H7 (cell line): ENCODE measurements at regions not wholly inside any gene's neighbourhood (a gene's known extent, or its start where the extent isn't known, plus 50 kb on each side); places are given as distances from the start of the nearest gene placed in this dataset.

Experiments
- DNase-seq: peaks from one replicate; pipeline ENCODE4 v3.0.0; 2012
- H3K27me3 ChIP-seq: 2 replicates; pipeline ENCODE4 v1.6.0; 2011; ENCODE audit warnings: mild to moderate bottlenecking, low read length; ENCODE audit not compliant: control insufficient read depth, insufficient read depth
- H3K36me3 ChIP-seq: replicated peaks from 2 replicates; pipeline ENCODE4 v1.5.1; 2011; ENCODE audit warnings: low read length; ENCODE audit not compliant: control insufficient read depth, insufficient read depth
- H3K4me3 ChIP-seq: 2 replicates; pipeline ENCODE4 v1.5.1; 2011; ENCODE audit warnings: low read depth, mild to moderate bottlenecking, control low read depth, low read length, moderate library complexity; ENCODE audit not compliant: insufficient read depth

DNA sequence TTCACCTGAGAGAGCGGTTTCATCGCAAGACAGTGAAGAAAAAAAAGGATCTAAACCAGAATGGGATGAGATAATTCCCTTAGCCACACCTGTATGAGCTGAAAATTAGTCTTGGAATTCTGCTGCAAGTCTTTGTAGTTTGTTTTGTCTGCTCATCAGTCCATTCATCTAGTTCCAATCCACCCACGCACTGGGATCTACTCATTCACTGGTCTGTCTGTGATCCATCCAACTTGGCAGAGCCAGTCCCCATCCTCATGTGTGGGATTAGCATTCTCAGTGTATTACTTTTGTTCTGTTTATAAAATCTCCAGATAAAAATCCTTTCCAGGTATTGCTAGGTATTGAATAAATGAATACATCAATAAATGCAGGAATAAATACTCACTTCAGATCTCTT lies 266.5 kb upstream of the USP24 start:
- no peak overlapping the region for H3K4me3 ChIP-seq
- H3K27me3 ChIP-seq = no peaks in the 10 kb centered on the region
- H3K36me3 ChIP-seq = no peaks in the 10 kb centered on the region
- DNase-seq = no peak

DNA sequence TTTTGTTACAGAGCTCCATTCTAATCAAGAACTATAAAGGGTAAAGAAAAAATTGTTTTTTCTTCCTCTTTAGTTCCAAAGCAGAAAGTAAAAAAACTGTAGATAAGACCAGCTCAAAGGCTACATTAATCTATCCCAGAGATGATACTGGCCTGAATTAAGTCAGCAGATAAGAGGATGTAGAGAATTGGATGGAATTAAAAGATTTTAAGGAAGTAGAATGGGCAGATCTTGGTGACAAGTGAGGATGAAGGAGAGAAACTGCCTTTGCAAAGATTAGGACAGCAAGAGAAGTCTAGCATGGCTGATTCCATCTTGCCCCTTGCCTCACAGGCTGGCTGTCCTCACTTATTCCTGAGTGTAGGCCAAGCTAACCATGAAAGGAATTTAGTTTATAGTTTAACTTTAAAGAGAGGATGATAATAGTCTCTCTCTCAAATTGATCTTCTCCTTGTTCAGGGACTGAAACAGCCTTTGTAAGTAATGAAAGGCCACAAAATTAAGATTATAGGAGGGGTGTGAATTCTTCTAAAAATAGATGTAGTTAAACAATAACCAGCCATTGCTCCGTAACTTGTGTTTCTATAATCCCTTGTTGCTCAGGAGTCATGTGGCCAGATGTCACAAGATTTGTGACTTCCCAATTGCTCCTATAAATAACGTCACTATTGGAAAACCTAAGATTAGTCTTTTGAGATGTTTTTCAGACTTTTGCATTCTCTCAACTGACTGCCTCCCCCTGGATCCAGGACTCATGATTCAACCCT lies 265.0 kb upstream of the USP24 start:
- Histone ChIP-seq H3K27me3 (no peaks in the 10 kb centered on the region), H3K4me3 (no peak overlapping the region), H3K36me3 (no peaks in the 10 kb centered on the region)
- DNase-seq = no peak

DNA sequence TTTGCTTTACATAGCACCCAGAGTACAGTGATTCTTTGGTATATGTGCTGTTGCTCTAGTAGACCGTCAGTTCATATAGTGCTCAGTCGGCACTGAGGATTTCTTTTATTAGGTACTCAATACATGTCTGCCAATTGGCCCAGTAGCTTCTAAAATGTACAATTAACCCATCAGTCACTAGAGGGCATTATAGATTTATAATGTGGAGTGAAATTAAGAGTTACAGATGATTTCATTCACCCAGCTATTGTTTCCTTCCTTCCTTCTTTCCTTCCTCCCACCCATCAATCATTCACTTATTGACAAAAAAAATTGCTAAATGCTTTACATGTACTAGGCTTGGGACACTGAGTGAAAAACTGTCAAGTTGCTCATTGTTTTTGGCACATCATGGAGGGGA lies 263.6 kb upstream of the USP24 start:
- Histone ChIP-seq H3K36me3 (no peaks in the 10 kb centered on the region), H3K27me3 (no peaks in the 10 kb centered on the region), H3K4me3 (no peak overlapping the region)
- DNase-seq = no peak

DNA sequence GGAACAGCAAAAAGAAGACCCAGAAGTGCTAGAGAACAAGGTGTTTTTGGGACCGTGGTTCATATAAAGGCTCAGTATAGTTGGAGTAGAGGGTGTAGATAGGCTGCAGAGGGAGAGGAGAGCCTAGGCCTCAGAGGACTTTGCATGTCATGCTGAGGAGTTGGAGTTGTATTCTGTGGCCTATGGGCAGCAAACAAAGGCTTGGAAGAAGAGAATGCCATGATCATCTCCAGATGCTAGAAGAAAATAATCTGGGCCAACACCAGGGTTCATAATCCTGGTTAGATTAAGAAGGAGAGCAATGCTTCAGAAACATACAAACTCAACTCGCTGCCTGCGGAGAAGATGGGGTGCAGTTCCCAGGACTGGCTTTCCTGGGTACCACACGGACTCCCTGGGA lies 262.8 kb upstream of the USP24 start:
- no peaks in the 10 kb centered on the region for H3K36me3 ChIP-seq
- H3K27me3 ChIP-seq = no peaks in the 10 kb centered on the region
- no peak for DNase-seq
- no peak overlapping the region for H3K4me3 ChIP-seq

DNA sequence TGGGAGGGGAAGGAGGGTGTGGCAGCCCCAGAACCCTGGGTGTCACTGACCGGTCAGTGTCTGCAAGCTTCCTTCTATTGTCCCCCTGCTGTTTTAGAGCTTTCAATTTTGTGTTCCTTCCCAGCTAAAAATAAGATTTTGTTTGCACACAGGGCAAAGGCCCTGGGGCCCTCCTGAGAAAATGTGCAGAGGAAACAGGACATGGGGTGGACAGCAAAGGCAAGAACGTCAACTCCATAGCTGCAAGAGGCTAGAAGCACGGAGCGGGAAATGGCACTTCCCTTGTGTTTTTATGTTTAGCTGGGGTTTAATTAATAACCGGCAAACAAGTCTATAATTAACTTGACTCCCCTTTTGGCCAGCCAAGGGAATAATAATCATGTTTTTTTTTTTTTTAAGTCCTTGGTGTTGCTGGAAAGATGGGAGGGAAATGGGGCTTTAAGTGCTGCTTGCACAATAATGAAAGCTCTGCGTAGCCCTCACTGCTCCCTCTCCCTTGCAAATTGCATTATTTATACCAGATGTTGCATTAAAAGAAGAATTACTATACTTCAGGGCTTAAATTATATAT lies 261.4 kb upstream of the USP24 start:
- no peak for DNase-seq
- Histone ChIP-seq H3K27me3 (no peaks in the 10 kb centered on the region), H3K4me3 (no peak overlapping the region), H3K36me3 (no peaks in the 10 kb centered on the region)

DNA sequence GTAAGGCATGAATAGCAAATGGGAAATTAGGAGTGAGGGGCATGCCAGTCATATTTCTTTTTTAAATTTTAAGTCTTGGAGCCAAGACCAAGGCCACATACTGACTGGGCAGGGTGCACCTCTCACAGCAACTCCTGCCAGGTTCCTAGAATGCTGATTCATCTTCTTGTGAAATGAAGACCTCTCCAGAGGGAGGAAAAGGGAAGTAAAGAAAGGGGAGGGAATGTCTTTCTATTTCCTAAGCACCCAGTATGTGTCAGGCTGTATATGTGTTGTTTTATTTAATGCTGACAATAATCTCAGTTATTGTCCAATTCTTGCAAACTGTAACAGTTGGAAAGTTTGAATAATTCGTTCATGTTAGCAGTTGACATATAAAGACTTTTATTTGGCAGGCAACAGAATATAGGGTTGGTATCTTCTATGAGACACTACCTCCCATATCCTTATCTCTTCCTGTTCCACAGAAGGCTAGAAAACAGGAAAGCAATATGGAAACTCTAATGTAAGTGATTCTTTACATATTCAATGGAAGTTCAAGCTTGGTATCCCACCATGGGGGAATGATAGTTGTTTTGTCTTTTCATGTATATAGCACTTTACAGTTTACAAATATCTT lies 259.1 kb upstream of the USP24 start:
- H3K36me3 ChIP-seq = no peaks in the 10 kb centered on the region
- H3K4me3 ChIP-seq = no peak overlapping the region
- no peaks in the 10 kb centered on the region for H3K27me3 ChIP-seq
- no peak for DNase-seq

DNA sequence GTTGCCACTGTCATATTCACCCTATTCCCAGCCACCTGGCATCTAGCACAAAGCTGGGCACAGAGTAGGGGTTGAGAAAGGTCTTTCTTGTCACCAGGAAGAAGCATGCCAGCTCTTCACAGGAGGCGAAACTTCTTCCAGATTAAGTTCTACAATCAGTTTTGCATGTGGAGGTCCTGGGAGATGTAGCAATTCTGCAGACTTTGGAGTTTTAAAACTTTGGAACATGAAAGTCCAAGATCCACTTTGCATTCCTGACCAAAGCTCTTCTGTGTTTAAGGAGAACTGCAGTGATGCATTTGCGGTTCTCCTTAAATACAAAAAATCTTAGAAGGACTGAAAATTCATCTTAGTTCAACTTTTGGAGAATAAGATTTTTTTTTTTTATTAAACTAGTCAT lies 258.5 kb upstream of the USP24 start:
- H3K36me3 ChIP-seq = no peaks in the 10 kb centered on the region

DNA sequence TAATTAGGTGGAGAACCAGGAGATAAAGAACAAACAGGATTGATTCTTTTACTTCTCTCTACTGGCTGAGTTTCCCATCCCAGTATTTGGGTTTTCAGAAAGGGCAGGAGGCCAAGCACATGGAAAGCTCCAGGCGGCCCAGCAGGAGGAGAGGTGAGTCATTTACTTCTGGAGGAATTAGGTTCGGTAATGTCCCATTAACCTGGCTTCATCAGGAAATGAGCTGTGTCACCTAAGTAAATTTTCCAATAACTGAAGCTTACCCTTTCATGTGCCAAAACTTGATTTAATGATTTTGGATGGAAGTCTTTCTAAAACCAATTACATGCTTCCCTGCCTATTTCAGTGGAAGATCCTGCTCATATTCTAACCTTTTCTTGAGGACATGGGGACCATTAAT lies 257.6 kb upstream of the USP24 start:
- H3K4me3 ChIP-seq = no peak overlapping the region
- DNase-seq = no peak
- no peaks in the 10 kb centered on the region for H3K36me3 ChIP-seq
- H3K27me3 ChIP-seq = no peaks in the 10 kb centered on the region

More for the DNA sequence above, 258.5 kb upstream of the USP24 start:
- no peak overlapping the region for H3K4me3 ChIP-seq
- no peak for DNase-seq
- H3K27me3 ChIP-seq = no peaks in the 10 kb centered on the region

DNA sequence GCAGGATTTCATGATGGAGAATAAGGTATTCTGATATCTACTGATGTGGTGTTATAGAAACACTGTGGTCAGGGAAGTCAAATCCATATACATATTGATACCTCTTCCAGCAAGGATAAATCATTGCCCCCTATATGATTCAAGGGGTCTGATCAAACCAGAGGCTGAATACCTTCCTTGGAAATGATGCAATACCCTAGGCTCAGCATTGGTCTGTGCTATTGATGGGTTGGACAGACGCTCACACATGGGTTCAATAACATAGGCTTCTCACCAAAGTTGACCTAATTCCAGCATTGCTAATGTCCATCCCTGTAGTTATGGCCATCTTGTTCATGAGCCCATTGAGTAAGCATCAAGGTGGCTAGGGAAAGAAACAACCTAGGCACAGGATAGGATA lies 257.0 kb upstream of the USP24 start:
- no peak for DNase-seq
- no peaks in the 10 kb centered on the region for H3K36me3 ChIP-seq
- no peaks in the 10 kb centered on the region for H3K27me3 ChIP-seq
- H3K4me3 ChIP-seq = no peak overlapping the region

DNA sequence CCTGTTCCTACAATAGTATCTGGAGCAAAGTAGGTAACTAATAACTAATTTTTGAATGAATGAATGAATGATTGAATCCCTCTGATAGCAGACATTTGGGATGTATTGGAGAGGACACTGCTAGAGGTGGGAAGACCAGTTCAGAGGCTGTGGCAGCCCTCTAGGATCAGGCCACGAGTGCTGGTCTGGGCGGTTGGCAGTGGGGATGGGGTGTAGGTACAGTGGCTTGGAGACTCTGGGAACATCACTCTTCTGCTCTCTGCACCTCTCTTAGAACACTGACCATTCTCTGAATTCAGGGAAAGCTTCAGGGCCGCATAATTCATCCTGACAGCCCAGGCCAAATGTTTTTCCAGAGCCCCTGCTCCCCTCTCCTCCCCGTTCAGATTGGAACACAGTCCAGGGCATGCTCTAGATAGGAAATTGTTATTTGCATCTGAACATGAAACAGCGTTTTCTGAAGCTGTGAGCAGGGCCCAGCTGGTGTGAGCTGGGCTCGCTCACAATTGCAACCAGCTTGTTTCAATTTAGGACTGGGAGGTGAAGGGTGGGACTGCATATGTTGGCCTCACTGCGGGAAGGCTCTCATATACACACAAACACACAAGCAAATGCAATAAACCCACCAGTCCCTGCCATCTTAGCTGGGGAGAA lies 253.1 kb upstream of the USP24 start:
- H3K27me3 ChIP-seq = no peaks in the 10 kb centered on the region
- no peak for DNase-seq
- no peak overlapping the region for H3K4me3 ChIP-seq
- no peaks in the 10 kb centered on the region for H3K36me3 ChIP-seq

DNA sequence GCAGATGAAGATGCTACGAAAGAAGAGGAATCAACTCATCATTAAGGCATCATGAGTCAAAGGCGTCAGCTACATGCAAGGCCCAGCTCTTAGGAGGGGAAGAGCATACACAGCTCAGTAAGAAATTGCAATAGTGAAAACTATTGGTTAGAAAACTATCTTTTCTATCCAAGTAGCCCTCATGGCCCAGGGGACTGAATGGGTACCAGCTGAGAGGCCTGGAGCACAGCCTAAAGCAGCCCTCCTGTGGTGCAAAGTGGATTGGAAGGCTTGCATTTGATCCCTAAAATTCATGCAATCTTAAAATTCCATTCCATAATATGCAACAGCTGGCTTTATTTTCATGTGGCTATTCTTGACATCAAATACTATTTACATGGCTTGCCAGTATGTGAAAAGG lies 251.8 kb upstream of the USP24 start:
- Histone ChIP-seq H3K36me3 (no peaks in the 10 kb centered on the region), H3K4me3 (no peak overlapping the region), H3K27me3 (no peaks in the 10 kb centered on the region)
- DNase-seq = no peak

DNA sequence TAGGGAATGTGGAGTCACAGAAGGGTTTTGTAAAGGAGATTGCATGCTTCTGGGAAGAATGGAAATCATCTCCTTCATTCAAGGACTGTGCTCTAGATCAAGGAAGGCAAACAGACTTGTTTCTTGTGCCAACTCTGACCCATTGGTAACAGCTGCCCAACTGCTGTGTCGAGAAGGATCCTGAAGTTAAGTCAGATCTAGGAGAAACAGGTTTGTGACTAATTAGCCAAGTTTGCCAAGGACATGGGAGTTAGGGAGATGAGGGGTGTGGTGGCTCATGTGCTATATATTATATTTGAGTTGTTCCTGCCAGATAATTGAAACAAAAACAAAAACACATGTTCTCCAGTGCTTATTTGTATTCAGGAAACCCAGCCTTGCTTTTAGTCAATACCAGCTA lies 251.2 kb upstream of the USP24 start:
- H3K36me3 ChIP-seq = no peaks in the 10 kb centered on the region
- no peak for DNase-seq
- no peaks in the 10 kb centered on the region for H3K27me3 ChIP-seq
- H3K4me3 ChIP-seq = no peak overlapping the region

DNA sequence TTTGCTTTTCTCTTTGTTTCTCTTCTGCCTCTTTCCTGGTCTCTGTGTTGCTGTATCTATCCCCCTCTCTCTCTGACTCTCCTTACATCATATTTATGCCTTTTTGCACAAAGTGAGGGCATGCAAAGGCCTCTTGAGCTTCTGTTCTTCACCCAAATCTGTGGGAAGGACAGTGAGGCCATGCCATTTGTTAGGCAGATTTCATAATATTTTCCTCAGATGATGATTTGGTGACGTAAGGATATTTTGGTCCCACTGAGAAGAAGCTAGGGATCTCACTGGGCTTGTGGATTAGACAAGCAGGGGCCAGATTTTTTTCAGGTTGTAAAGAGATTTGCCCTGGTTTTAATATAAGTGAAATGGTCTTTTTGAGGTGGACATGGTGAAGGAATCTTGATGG lies 249.4 kb upstream of the USP24 start:
- Histone ChIP-seq H3K4me3 (no peak overlapping the region), H3K36me3 (no peaks in the 10 kb centered on the region), H3K27me3 (no peaks in the 10 kb centered on the region)
- DNase-seq = no peak

DNA sequence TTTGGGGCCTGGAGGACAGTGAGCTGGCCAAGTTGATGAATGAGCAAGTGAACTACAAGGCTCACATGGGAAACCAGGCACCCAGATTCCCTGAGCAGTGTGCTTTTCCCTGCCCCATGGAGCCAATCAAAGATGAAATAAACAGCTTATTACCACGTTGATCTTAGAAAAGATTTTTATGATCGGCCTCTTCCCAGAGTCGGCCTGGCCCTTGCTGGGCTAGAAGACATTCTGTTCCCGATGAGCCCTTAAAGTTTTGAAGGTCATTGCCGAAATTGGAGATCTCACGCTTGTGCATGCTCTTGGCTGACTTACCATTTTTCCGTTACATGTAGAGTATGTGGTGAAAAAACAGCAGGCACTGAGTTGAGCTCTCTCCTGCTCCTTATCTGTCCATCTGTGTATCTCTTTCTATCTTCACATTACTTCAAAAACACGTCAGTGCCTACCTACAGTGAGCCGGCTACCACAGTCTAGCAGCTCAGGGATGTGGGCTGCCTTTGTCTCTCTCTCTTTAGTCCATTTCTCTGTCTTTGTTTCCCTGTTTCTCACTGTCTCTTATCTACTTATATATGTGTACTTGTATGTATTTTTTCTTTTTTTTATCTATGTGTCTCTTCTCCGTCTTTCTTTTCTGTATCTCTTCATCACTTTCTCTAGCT lies 248.8 kb upstream of the USP24 start:
- DNase-seq = no peak
- no peaks in the 10 kb centered on the region for H3K36me3 ChIP-seq
- no peaks in the 10 kb centered on the region for H3K27me3 ChIP-seq
- H3K4me3 ChIP-seq = no peak overlapping the region

DNA sequence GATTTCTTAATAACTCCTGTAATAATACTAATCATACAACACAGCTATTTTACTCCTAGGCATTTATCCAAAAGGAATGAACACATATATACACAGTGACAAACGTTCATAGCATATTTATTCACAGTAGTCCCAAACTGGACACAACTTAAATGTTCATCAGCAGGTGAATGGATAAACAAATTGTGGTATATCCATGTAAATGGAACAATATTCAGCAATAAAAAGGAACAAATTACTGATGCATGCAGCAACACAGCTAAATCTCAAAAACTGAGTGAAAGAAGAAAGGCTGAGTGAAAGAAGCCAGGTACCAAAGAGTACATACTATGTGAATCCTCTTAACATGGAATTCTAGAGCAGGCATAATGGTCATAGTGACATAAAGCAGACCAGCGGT lies 242.7 kb upstream of the USP24 start:
- Histone ChIP-seq H3K4me3 (no peak overlapping the region), H3K27me3 (no peaks in the 10 kb centered on the region), H3K36me3 (no peaks in the 10 kb centered on the region)
- DNase-seq = no peak
